ENCODE measurements at regions not wholly inside any gene's neighbourhood (a gene's known extent, or its start where the extent isn't known, plus 50 kb on each side); places are given as distances from the start of the nearest gene placed in this dataset.
"Not testable (repeated sequence)": the region's sequence is repeated elsewhere in the genome, so short reads cannot be mapped to it uniquely, and the experiment has no call there.

DNA sequence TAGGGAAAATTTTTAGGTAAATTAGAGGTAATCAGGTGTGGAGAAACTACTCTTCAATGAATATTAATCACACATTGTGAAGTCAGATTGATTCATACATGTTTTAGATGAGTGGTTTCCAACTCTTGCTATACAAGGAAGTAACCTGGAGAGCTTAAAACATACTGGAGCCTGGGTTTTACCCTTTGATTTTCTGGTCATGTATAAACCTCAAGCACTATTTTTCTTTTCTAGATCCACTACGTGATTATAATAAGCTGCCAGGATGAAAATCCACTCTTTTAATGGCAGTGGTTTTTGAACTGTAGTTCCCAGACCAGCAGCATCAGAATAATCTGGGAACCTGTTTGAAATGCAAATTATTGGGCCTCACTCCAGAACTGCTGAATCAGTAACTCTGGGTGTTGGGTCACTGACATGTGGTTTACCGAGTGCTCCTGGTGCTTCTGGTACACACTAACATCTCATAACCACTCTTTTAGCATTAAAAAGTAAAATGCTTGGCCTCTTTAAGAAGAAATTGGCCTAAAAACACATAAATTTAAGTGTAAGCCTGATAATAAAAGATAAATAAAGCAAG lies 63.4 kb downstream of the DCAF12L1 start:
- Histone ChIP-seq H3K4me3 (no peak overlapping the region), H3K27ac (no peak overlapping the region), H3K4me1 (no peaks in the 10 kb centered on the region), H3K4me2 (no peak overlapping the region), H3K9me3 (no peaks in the 10 kb centered on the region)
- FAIRE-seq: no peak
- DNase-seq (ENCODE audit: low read depth in 1 of 2, low spot score in 1 of 2): no peak
- POLR2A ChIA-PET: no interaction called here
- TF ChIP-seq JUN (IDR thresholded peaks at IDR 0.05) (no peak), HDAC2 (IDR thresholded peaks at IDR 0.05) (no peak), CEBPB (IDR thresholded peaks at IDR 0.05) (no peak), HEYL (CRISPR knock-in tag; IDR thresholded peaks at IDR 0.05) (no peak), EHMT2 (IDR thresholded peaks at IDR 0.05; ENCODE audit: low read depth) (no peak), POLR2AphosphoS2 (conservative IDR thresholded peaks at IDR 0.05; ENCODE audit: low read length) (no peak)
- TF ChIP-seq, protein P1, sequence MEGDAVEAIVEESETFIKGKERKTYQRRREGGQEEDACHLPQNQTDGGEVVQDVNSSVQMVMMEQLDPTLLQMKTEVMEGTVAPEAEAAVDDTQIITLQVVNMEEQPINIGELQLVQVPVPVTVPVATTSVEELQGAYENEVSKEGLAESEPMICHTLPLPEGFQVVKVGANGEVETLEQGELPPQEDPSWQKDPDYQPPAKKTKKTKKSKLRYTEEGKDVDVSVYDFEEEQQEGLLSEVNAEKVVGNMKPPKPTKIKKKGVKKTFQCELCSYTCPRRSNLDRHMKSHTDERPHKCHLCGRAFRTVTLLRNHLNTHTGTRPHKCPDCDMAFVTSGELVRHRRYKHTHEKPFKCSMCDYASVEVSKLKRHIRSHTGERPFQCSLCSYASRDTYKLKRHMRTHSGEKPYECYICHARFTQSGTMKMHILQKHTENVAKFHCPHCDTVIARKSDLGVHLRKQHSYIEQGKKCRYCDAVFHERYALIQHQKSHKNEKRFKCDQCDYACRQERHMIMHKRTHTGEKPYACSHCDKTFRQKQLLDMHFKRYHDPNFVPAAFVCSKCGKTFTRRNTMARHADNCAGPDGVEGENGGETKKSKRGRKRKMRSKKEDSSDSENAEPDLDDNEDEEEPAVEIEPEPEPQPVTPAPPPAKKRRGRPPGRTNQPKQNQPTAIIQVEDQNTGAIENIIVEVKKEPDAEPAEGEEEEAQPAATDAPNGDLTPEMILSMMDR (IDR thresholded peaks at IDR 0.05): no peak
- CTCF ChIA-PET: no interaction called here
- no peak for ATAC-seq
- 3% methylated on average over 2 of the region's 2 CpGs for WGBS (ENCODE audit: missing lambda C conversion rate)

- no peak for ATAC-seq
- ChIA-PET POLR2A (no interaction called here), CTCF (interaction anchor here (0.6 kb wide), 1 partner anchor 171 kb away, joined by 3 read pairs; no protein-coding TSS in a partner anchor)
- 0% methylated on average over 1 of the region's 1 CpG for WGBS (ENCODE audit: missing lambda C conversion rate)
- FAIRE-seq: no peak
- Histone ChIP-seq H3K27ac (no peak overlapping the region), H3K4me3 (no peak overlapping the region), H3K4me1 (no peaks in the 10 kb centered on the region), H3K9me3 (no peaks in the 10 kb centered on the region), H3K4me2 (no peak overlapping the region)
- no peak for TF ChIP-seq TFCP2L1 (CRISPR knock-in tag; IDR thresholded peaks at IDR 0.05)
- no peak for DNase-seq (ENCODE audit: low read depth in 1 of 2, low spot score in 1 of 2)
Measured at GRCh38 chrX:126485409-126485808, 67.2 kb downstream of the DCAF12L1 start.

GRCh38 chrX:126481916-126482315 lies 70.7 kb downstream of the DCAF12L1 start:
- Histone ChIP-seq H3K4me1 (no peaks in the 10 kb centered on the region), H3K9me3 (no peaks in the 10 kb centered on the region), H3K4me3 (no peak overlapping the region), H3K27ac (no peak overlapping the region), H3K4me2 (no peak overlapping the region)
- POLR2A ChIA-PET: no interaction called here
- TF ChIP-seq SMC3 (IDR thresholded peaks at IDR 0.05): no peak
- TF ChIP-seq GATA3 (IDR thresholded peaks at IDR 0.05; ENCODE audit: borderline replicate concordance): no peak
- no peak for TF ChIP-seq MYC (IDR thresholded peaks at IDR 0.05; ENCODE audit: borderline replicate concordance, low read length)
- TF ChIP-seq RCOR1 (IDR thresholded peaks at IDR 0.05; ENCODE audit: low read depth, low read length): no peak
- no peak for TF ChIP-seq CBX8 (IDR thresholded peaks at IDR 0.05)
- peak; percentile 89 for FAIRE-seq
- CTCF ChIA-PET: no interaction called here
- DNase-seq (ENCODE audit: low read depth in 1 of 2, low spot score in 1 of 2): no peak
- ATAC-seq: no peak
- WGBS (ENCODE audit: missing lambda C conversion rate): 22% methylated on average over 1 of the region's 1 CpG

DNA sequence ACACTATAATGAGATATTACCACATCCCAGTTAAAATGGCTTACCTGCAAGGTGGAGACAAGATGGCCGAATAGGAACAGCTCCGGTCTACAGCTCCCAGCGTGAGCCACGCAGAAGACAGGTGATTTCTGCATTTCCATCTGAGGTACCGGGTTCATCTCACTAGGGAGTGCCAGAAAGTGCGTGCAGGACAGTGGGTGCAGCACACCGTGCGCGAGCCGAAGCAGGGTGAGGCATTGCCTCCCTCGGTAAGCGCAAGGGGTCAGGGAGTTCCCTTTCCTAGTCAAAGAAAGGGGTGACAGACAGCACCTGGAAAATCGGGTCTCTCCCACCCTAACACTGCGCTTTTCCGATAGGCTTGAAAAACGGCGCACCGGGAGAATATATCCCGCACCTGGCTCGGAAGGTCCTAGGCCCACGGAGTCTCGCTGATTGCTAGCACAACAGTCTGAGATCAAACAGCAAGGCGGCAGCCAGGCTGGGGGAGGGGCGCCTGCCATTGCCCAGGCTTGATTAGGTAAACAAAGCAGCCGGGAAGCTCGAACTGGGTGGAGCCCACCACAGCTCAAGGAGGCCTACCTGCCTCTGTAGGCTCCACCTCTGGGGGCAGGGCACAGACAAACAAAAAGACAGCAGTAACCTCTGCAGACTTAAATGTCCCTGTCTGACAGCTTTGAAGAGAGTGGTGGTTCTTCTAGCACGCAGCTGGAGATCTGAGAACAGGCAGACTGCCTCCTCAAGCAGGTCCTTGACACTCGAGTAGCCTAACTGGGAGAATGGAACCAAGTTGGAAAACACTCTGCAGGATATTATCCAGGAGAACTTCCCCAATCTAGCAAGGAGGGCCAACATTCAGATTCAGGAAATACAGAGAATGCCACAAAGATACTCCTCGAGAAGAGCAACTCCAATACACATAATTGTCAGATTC lies 92.5 kb downstream of the DCAF12L1 start:
- H3K4me1 ChIP-seq; FAIRE-seq; CTCF ChIA-PET; DNase-seq (ENCODE audit: low read depth in 1 of 2, low spot score in 1 of 2); H3K4me3 ChIP-seq; H3K27ac ChIP-seq; POLR2A ChIA-PET; ATAC-seq; H3K9me3 ChIP-seq; H3K4me2 ChIP-seq: not testable (repeated sequence)
- WGBS (ENCODE audit: missing lambda C conversion rate): 5% methylated on average over 18 of the region's 29 CpGs

DNA sequence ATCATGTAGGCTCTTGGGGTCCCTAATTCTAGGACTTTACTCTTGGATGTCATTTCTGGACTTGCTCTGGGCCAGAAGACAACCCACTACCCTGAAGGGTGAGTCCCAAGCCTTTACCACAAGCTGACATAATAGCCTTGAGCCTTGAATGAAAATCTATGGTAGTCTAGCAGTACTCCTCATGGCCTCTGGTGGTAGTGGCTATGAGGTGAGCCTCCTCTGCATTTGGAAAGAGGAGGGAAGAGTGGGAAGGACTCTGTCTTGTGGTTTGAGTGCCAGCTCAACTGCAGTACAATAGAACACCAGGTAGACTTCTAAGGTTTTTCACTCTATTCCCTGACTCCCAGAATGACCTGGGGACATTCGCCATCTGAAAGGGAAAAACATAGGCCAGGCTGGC lies 96.5 kb downstream of the DCAF12L1 start:
- FAIRE-seq (no peak), ATAC-seq (no peak), DNase-seq (ENCODE audit: low read depth in 1 of 2, low spot score in 1 of 2) (no peak)
- no peak overlapping the region for H3K4me3 ChIP-seq
- H3K4me2 ChIP-seq: no peak overlapping the region
- H3K27ac ChIP-seq: no peak overlapping the region
- H3K4me1 ChIP-seq: no peaks in the 10 kb centered on the region
- WGBS (ENCODE audit: missing lambda C conversion rate): 0% methylated on average over 1 of the region's 1 CpG
- ChIA-PET POLR2A (no interaction called here), CTCF (no interaction called here)
- TF ChIP-seq RAD21 (conservative IDR thresholded peaks at IDR 0.05 in 1 of 2, IDR thresholded peaks at IDR 0.05 in 1 of 2) (no peak), HMGXB4 (CRISPR knock-in tag; IDR thresholded peaks at IDR 0.05; ENCODE audit: borderline replicate concordance) (no peak), BHLHE40 (IDR thresholded peaks at IDR 0.05; ENCODE audit: low read depth, low read length) (no peak), FOSB (CRISPR knock-in tag; IDR thresholded peaks at IDR 0.05) (no peak), ZSCAN20 (CRISPR knock-in tag; IDR thresholded peaks at IDR 0.05) (no peak), EHF (CRISPR knock-in tag; IDR thresholded peaks at IDR 0.05) (no peak), CBX8 (IDR thresholded peaks at IDR 0.05) (no peak), RCOR1 (IDR thresholded peaks at IDR 0.05; ENCODE audit: low read depth, low read length) (no peak), POLR2A (IDR thresholded peaks at IDR 0.05; ENCODE audit: low read length) (no peak)
- TF ChIP-seq, protein P1 (IDR thresholded peaks at IDR 0.05): no peak
- H3K9me3 ChIP-seq: no peaks in the 10 kb centered on the region
